ENCODE measurements at regions not wholly inside any gene's neighbourhood (a gene's known extent, or its start where the extent isn't known, plus 50 kb on each side); places are given as distances from the start of the nearest gene placed in this dataset.

DNA sequence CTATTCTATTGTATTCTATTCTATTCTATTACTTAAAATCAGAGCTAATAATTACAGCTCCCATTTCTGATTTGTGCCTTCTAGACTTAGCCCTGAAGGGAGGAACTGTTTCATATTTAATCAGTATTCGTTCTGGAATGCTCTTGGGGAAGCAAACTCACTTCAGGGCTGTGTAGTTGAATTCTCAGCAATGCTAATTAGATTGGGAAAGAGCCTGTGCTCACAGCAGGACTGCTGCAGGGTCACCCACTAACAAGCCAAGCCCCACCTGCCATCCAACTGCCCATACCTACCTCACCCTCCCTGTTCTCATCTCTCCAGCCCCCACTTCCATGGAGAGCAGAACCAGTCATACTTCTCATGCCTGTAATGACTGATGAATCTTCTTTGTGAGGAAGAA, 464.2 kb downstream of the PTPRU start:
- intact Hi-C loops (cut with DNase I) = no loop called here
- Histone ChIP-seq H3K4me3 (replicated peaks in 1 of 3) (no peak overlapping the region), H3K27me3 (no peaks in the 10 kb centered on the region)

DNA sequence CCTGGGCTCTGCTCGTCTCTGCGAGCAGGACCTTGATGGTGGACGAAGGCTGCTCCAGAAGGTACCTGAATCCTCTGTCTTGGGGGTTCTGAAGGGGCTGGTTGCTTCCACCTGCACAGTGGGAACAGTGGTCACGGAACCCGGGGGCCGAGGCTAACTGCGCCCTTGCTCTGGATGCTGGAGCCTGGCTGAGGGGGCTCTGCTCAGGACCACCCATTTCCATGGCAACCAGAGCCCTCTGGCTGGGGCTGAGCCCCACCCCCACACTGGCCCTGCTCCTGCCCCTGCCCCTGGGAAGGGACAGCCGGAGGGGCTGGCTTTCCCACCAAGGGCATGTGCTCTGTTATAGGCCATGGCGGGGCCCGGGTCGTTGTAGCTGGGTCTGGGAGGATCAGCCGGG, 462.3 kb downstream of the PTPRU start:
- TF ChIP-seq, protein P1, sequence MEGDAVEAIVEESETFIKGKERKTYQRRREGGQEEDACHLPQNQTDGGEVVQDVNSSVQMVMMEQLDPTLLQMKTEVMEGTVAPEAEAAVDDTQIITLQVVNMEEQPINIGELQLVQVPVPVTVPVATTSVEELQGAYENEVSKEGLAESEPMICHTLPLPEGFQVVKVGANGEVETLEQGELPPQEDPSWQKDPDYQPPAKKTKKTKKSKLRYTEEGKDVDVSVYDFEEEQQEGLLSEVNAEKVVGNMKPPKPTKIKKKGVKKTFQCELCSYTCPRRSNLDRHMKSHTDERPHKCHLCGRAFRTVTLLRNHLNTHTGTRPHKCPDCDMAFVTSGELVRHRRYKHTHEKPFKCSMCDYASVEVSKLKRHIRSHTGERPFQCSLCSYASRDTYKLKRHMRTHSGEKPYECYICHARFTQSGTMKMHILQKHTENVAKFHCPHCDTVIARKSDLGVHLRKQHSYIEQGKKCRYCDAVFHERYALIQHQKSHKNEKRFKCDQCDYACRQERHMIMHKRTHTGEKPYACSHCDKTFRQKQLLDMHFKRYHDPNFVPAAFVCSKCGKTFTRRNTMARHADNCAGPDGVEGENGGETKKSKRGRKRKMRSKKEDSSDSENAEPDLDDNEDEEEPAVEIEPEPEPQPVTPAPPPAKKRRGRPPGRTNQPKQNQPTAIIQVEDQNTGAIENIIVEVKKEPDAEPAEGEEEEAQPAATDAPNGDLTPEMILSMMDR (IDR thresholded peaks at IDR 0.05) = no peak
- no peak for TF ChIP-seq POLR2A (IDR thresholded peaks at IDR 0.05)
- H3K36me3 ChIP-seq = no peaks in the 10 kb centered on the region
- 54 to 82% methylated on average over 4 to 10 of the region's 12 CpGs for WGBS, 2 donors
- H3K27me3 ChIP-seq = no peaks in the 10 kb centered on the region
- H3K27ac ChIP-seq = no peak overlapping the region
- intact Hi-C loops (cut with DNase I) = no loop called here
- H3K4me3 ChIP-seq (replicated peaks in 1 of 3) = no peak overlapping the region
- no peaks in the 10 kb centered on the region for H3K9me3 ChIP-seq
- no peaks in the 10 kb centered on the region for H3K4me1 ChIP-seq
- DNase-seq = no peak

More for the DNA sequence above, 464.2 kb downstream of the PTPRU start:
- H3K36me3 ChIP-seq = no peaks in the 10 kb centered on the region
- no peaks in the 10 kb centered on the region for H3K4me1 ChIP-seq
- DNase-seq = no peak
- H3K27ac ChIP-seq = no peak overlapping the region
- WGBS, 2 donors = 24 to 42% methylated on average over 1 of the region's 1 CpG
- TF ChIP-seq POLR2A (IDR thresholded peaks at IDR 0.05) = no peak
- TF ChIP-seq, protein P1 (IDR thresholded peaks at IDR 0.05) = no peak
- H3K9me3 ChIP-seq = no peaks in the 10 kb centered on the region

DNA sequence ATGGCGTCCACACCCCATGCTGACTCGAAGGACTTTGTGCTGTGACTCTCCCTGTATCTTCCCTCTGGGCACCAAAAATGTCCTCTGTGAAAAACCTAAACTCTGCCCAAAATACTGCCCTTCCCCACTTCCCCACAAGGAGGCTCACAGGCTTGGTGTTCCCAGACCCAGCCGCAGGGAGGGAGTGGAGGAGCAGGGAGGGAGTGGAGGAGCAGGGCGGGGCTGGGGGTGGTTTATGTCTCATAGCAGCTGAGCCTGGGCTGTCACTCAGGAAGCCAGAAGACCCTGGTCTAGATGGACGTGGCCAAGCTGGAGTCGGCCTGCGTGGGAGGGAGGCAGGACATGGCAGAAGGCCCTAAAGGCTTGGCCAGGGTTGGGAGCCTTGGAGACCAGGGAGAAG, 461.7 kb downstream of the PTPRU start:
- Histone ChIP-seq H3K4me1 (no peaks in the 10 kb centered on the region), H3K4me3 (replicated peaks in 1 of 3) (no peak overlapping the region), H3K9me3 (no peaks in the 10 kb centered on the region), H3K36me3 (no peaks in the 10 kb centered on the region), H3K27ac (no peak overlapping the region), H3K27me3 (no peaks in the 10 kb centered on the region)
- TF ChIP-seq, protein P1 (IDR thresholded peaks at IDR 0.05) = peak in 1 of 6 experiments; percentile 13
- TF ChIP-seq POLR2A (IDR thresholded peaks at IDR 0.05) = no peak
- WGBS, 2 donors = 49 to 50% methylated on average over 7 of the region's 7 CpGs
- peak in 1 of 2 donors; percentile 12 for DNase-seq
- intact Hi-C loops (cut with DNase I) = no loop called here

DNA sequence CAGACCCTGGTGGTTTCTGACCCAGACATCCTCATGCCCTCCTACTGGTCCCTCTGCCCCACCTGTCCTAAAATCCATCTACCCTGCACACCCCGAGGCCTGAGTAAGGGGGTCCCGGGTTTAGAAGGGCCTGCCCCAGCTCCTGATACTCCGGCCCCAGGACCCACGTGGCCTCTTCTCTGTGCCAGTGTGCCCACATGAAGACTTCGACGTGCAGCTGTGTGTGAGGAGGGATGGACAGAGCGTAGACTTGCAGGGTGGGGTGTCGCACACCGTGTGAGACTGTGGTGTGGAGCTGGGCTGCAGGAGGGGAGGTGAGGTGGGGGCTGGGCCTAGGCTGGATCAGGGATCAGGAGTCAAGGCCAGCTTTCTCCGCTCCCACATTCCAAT, 461.1 kb downstream of the PTPRU start:
- intact Hi-C loops (cut with DNase I) = no loop called here
- H3K27me3 ChIP-seq = no peaks in the 10 kb centered on the region
- 75 to 89% methylated on average over 9 of the region's 10 CpGs for WGBS, 2 donors

DNA sequence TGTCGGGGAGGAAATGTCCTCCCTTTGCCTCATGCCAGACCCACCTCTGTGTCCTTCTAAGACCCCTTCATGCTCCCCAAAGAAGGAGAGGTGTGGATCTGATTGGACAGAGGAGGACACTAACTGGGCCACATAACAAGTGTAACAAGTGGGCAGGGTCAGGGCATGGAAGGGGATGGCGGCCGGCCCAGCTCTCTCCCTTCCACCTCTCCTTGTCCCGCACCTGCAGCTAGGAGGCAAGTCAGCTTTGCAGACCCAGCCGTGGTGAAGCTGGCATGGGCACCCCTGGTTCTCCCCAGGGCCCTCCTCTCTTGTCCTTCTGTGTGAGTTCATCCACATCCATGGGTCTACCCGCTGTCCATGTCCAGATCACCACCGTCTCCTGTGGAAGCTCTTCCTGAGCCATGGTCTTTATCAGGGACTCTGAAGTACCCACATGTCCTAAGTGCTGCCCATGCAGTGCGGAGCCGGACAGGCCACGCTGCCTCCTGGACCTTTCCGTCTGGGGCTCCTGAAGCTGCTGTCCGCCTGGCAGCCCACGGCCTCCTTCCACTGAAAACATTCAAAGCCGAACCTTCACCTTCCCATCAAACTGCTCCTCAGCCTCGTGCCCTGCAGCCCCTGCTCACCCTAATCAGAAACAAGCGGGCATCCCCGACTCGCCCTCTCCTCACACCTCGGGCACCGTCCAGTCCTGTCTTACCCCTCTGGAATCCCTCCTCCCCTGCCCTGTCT, 460.5 kb downstream of the PTPRU start:
- no peak for DNase-seq
- Histone ChIP-seq H3K27ac (no peak overlapping the region), H3K36me3 (no peaks in the 10 kb centered on the region), H3K9me3 (no peaks in the 10 kb centered on the region), H3K27me3 (no peaks in the 10 kb centered on the region), H3K4me3 (replicated peaks in 1 of 3) (no peak overlapping the region), H3K4me1 (no peaks in the 10 kb centered on the region)
- 71 to 78% methylated on average over 20 of the region's 20 CpGs for WGBS, 2 donors
- intact Hi-C loops (cut with DNase I) = no loop called here
- TF ChIP-seq POLR2A (IDR thresholded peaks at IDR 0.05) = no peak
- TF ChIP-seq, protein P1 (IDR thresholded peaks at IDR 0.05) = no peak

More for the DNA sequence above, 461.1 kb downstream of the PTPRU start:
- DNase-seq = no peak
- Histone ChIP-seq H3K4me3 (replicated peaks in 1 of 3) (no peak overlapping the region), H3K27ac (no peak overlapping the region), H3K36me3 (no peaks in the 10 kb centered on the region), H3K9me3 (no peaks in the 10 kb centered on the region), H3K4me1 (no peaks in the 10 kb centered on the region)
- no peak for TF ChIP-seq POLR2A (IDR thresholded peaks at IDR 0.05)
- TF ChIP-seq, protein P1 (IDR thresholded peaks at IDR 0.05) = no peak

Measured in thyroid gland (tissue), 4 donors.